ENCODE measurements at regions not wholly inside any gene's neighbourhood (a gene's known extent, or its start where the extent isn't known, plus 50 kb on each side); places are given as distances from the start of the nearest gene placed in this dataset.

- TF ChIP-seq EGR1 (IDR thresholded peaks at IDR 0.05; ENCODE audit: borderline replicate concordance, low read depth, low read length): no peak
- TF ChIP-seq JUND (IDR thresholded peaks at IDR 0.05; ENCODE audit: low read length): no peak
- no peak for TF ChIP-seq SRF (IDR thresholded peaks at IDR 0.05; ENCODE audit: low read depth, low read length)
- no peak for TF ChIP-seq HDAC6 (IDR thresholded peaks at IDR 0.05; ENCODE audit: low read depth, low read length)
- no peak for TF ChIP-seq MAFK (IDR thresholded peaks at IDR 0.05; ENCODE audit: low read depth, low read length)
- TF ChIP-seq PHF8 (conservative IDR thresholded peaks at IDR 0.05; ENCODE audit: low read depth, low read length): no peak
Observed at GRCh38 chr5:96147866-96148265, 186.2 kb upstream of the ELL2 start (continued).

Measured in H1 (cell line).